ENCODE measurements at regions not wholly inside any gene's neighbourhood (a gene's known extent, or its start where the extent isn't known, plus 50 kb on each side); places are given as distances from the start of the nearest gene placed in this dataset.

DNA sequence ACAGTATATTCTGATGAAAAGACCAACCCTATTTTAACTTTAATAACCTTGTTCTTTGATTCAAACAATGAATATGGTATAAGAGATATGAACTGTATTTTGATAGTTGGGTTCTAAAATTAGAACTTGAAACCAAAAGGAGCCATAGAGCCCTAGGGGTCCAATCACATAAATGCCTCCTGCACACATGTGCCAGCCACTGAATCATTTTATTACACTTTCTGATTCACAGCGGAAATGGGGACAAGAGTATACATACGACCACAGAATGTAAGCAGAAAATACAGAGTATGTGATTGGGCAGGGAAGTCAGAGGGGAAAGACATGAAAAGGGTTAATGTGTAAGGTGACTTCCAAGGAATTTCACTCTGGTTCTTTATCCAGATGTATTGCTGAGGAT is 1000.2 kb downstream of the NR2F1-AS1 start:
- DNase-seq (no peak), ATAC-seq (no peak)
- intact Hi-C loops (cut with micrococcal nuclease), result no loop called here
- no peaks in the 10 kb centered on the region for H3K27me3 Mint-ChIP-seq (ENCODE audit: low read depth in 2 of 2)
- TF ChIP-seq CTCF (IDR thresholded peaks at IDR 0.05), result no peak
- Histone ChIP-seq H3K9me3 (ENCODE audit: control insufficient read depth, insufficient read depth, low read length) (peaks cover 2% of the 10 kb centered on the region), H3K27ac (ENCODE audit: low read length) (no peak overlapping the region), H3K4me3 (ENCODE audit: low read length) (no peak overlapping the region), H3K4me1 (ENCODE audit: control insufficient read depth, insufficient read depth, low read length) (no peaks in the 10 kb centered on the region), H3K27me3 (ENCODE audit: control insufficient read depth, insufficient read depth, low read length) (no peaks in the 10 kb centered on the region), H3K36me3 (ENCODE audit: control insufficient read depth, insufficient read depth, low read length) (no peaks in the 10 kb centered on the region)
- 100% methylated on average over 2 of the region's 2 CpGs for WGBS (ENCODE audit: insufficient coverage)
- peaks cover 7 to 9% of the 10 kb centered on the region in 2 donors for H3K9me3 Mint-ChIP-seq
- H3K4me3 Mint-ChIP-seq, result no peak overlapping the region
- peaks cover 8% of the 10 kb centered on the region for H3K36me3 Mint-ChIP-seq
- no peak overlapping the region for H3K27ac Mint-ChIP-seq
- H3K4me1 Mint-ChIP-seq, result no peaks in the 10 kb centered on the region

GRCh38 chr5:92574023-92574422 is 1007.0 kb downstream of the NR2F1-AS1 start:
- no peak overlapping the region for H3K27ac Mint-ChIP-seq
- H3K9me3 ChIP-seq (ENCODE audit: control insufficient read depth, insufficient read depth, low read length), result no peaks in the 10 kb centered on the region
- no peaks in the 10 kb centered on the region for H3K27me3 ChIP-seq (ENCODE audit: control insufficient read depth, insufficient read depth, low read length)
- intact Hi-C loops (cut with micrococcal nuclease), result no loop called here
- no peaks in the 10 kb centered on the region for H3K4me1 ChIP-seq (ENCODE audit: control insufficient read depth, insufficient read depth, low read length)
- H3K4me1 Mint-ChIP-seq, result no peaks in the 10 kb centered on the region
- WGBS (ENCODE audit: insufficient coverage), result 25% methylated on average over 2 of the region's 3 CpGs
- H3K27ac ChIP-seq (ENCODE audit: low read length), result no peak overlapping the region
- peaks cover 4 to 8% of the 10 kb centered on the region in 2 donors for H3K9me3 Mint-ChIP-seq
- TF ChIP-seq CTCF (IDR thresholded peaks at IDR 0.05), result no peak
- H3K27me3 Mint-ChIP-seq (ENCODE audit: low read depth in 2 of 2), result no peaks in the 10 kb centered on the region
- DNase-seq, result no peak
- no peak for ATAC-seq
- no peak overlapping the region for H3K4me3 ChIP-seq (ENCODE audit: low read length)
- no peak overlapping the region for H3K4me3 Mint-ChIP-seq
- H3K36me3 Mint-ChIP-seq, result peaks cover 5% of the 10 kb centered on the region
- H3K36me3 ChIP-seq (ENCODE audit: control insufficient read depth, insufficient read depth, low read length), result no peaks in the 10 kb centered on the region

DNA sequence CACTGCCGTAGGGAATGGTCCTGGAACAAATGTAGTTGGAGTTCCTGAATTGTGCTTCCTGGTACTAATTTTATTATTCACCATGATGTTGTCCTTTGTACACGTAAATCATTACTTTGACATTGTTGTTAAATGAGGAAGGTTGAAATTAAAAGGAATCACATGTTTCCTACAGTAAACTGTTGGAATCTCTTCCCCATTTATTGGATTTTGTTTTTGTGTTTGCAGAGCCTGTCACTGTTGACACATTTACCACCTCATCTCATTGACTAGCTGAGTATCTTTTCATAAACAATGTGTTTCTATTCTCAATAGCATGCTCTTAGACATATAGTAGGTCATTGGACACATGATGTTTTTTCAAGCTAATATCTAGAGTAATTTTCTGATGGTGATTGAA is 1012.5 kb downstream of the NR2F1-AS1 start:
- H3K27ac ChIP-seq (ENCODE audit: low read length), result no peak overlapping the region
- H3K36me3 ChIP-seq (ENCODE audit: control insufficient read depth, insufficient read depth, low read length), result no peaks in the 10 kb centered on the region
- TF ChIP-seq CTCF (IDR thresholded peaks at IDR 0.05), result no peak
- no peaks in the 10 kb centered on the region for H3K27me3 Mint-ChIP-seq (ENCODE audit: low read depth in 2 of 2)
- H3K9me3 ChIP-seq (ENCODE audit: control insufficient read depth, insufficient read depth, low read length), result no peaks in the 10 kb centered on the region
- no peaks in the 10 kb centered on the region for H3K4me1 Mint-ChIP-seq
- no peak overlapping the region for H3K4me3 Mint-ChIP-seq
- ATAC-seq, result no peak
- peaks cover 0 to 3% of the 10 kb centered on the region in 2 donors for H3K9me3 Mint-ChIP-seq
- no CpG with 5 or more reads among the region's 2 CpGs for WGBS (ENCODE audit: insufficient coverage)
- H3K4me1 ChIP-seq (ENCODE audit: control insufficient read depth, insufficient read depth, low read length), result no peaks in the 10 kb centered on the region
- no peak for DNase-seq
- no peaks in the 10 kb centered on the region for H3K36me3 Mint-ChIP-seq
- no peak overlapping the region for H3K4me3 ChIP-seq (ENCODE audit: low read length)
- H3K27me3 ChIP-seq (ENCODE audit: control insufficient read depth, insufficient read depth, low read length), result no peaks in the 10 kb centered on the region
- no peak overlapping the region for H3K27ac Mint-ChIP-seq
- intact Hi-C loops (cut with micrococcal nuclease), result no loop called here

- H3K27me3 ChIP-seq (ENCODE audit: control insufficient read depth, insufficient read depth, low read length), result no peaks in the 10 kb centered on the region
- H3K36me3 ChIP-seq (ENCODE audit: control insufficient read depth, insufficient read depth, low read length), result no peaks in the 10 kb centered on the region
- Mint-ChIP-seq H3K4me3 (no peak overlapping the region), H3K4me1 (no peaks in the 10 kb centered on the region), H3K9me3 (peaks cover 0 to 3% of the 10 kb centered on the region in 2 donors), H3K36me3 (no peaks in the 10 kb centered on the region), H3K27me3 (ENCODE audit: low read depth in 2 of 2) (no peaks in the 10 kb centered on the region), H3K27ac (no peak overlapping the region)
- no peak for DNase-seq
- no peak overlapping the region for H3K4me3 ChIP-seq (ENCODE audit: low read length)
- WGBS (ENCODE audit: insufficient coverage), result 92% methylated on average over 3 of the region's 3 CpGs
- intact Hi-C loops (cut with micrococcal nuclease), result no loop called here
- H3K27ac ChIP-seq (ENCODE audit: low read length), result no peak overlapping the region
- ATAC-seq, result no peak
- TF ChIP-seq CTCF (IDR thresholded peaks at IDR 0.05), result no peak
- H3K9me3 ChIP-seq (ENCODE audit: control insufficient read depth, insufficient read depth, low read length), result no peaks in the 10 kb centered on the region
- H3K4me1 ChIP-seq (ENCODE audit: control insufficient read depth, insufficient read depth, low read length), result no peaks in the 10 kb centered on the region
These were observed 1013.1 kb downstream of the NR2F1-AS1 start for GRCh38 chr5:92567831-92568450.
